ENCODE measurements at regions not wholly inside any gene's neighbourhood (a gene's known extent, or its start where the extent isn't known, plus 50 kb on each side); places are given as distances from the start of the nearest gene placed in this dataset.
"Not testable (repeated sequence)": the region's sequence is repeated elsewhere in the genome, so short reads cannot be mapped to it uniquely, and the experiment has no call there.

GRCh38 chr14:21940887-21941856, 267.6 kb upstream of the OR4E1 start:
- peak; percentile 66 for DNase-seq

GRCh38 chr14:21939836-21940235, 266.2 kb upstream of the OR4E1 start:
- peak; percentile 5 for DNase-seq

DNA sequence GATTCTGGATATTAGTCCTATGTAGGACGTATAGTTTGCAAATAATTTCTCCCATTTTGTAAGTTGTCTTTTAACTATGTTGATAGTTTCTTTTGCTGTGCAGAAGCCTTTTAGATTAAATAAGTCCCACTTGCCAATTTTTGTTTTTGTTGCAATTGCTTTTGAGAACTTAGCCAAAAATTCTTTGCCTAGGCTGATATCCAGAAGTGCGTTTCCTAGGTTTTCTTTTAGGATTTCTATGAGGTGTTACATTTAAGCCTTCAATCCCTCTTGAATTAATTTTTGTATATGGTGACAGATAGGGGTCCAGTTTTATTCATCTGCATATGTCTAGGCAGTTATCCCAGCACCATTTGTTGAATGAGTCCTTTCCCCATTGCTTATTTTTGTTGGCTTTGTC, 264.4 kb upstream of the OR4E1 start:
- no peak for DNase-seq

GRCh38 chr14:21933681-21934080, 260.1 kb upstream of the OR4E1 start:
- peak; percentile 15 for DNase-seq

GRCh38 chr14:21924479-21924878, 250.9 kb upstream of the OR4E1 start:
- DNase-seq, result peak; percentile 18

DNA sequence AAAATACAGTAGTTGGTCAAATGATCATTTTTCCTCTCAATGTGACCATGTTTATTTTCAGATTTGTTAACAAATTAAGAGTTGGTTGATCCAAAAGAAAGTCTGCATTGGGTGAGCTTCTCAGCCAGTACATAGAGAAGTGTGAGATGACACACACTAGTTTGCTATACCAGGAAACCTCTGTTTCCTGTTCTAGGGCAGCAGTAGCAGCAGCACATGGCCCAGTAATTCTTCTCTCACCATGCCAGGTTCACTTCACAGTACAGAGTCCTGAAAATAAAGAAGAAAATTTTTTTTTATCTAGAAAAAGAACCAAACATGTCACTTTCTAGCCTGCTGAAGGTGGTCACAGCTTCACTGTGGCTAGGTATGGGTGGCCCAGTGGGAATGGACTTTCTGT, 250.2 kb upstream of the OR4E1 start:
- DNase-seq, result no peak

DNA sequence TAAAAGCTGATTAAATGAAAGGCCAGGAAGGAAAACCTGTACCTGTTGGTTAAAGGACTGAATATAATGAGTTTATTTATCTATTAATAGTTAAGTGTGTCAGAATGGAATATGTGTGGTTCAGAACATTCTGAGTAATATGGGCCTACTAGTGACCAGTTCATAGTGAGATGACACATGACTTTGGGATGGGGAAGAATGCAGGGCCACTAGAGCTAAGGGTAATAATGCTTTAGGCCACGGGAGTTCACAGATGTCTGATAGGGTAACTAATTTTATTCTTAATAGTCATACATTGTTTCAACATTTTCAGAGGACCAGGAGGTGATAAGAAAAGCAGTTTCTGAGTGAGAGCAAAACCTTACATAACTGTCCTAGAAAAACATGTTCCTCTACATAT, 247.8 kb upstream of the OR4E1 start:
- DNase-seq, result no peak

GRCh38 chr14:21917699-21918436, 244.2 kb upstream of the OR4E1 start:
- peak; percentile 74 for DNase-seq

- peak; percentile 48 for DNase-seq
These were observed 242.2 kb upstream of the OR4E1 start for GRCh38 chr14:21915826-21916225.

DNA sequence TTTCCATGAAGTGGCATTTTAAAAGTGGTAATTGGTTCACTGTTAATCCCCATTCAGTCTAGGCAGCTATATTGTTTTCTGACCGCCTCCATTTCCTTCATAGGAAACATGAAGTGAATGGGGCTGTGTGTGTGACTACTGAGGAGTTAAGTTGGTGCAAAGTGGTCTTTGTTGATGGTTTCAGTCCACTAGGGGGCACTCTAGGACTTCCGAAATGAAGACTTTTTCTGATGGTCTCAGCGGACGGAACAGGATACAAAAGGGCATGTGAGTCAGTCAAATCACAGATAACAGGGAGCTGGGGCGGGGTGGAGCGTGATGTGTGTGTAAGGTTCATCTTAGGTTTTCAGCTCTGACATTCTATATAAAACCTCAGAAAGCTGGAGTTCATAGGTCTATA, 240.1 kb upstream of the OR4E1 start:
- DNase-seq, result peak; percentile 71

DNA sequence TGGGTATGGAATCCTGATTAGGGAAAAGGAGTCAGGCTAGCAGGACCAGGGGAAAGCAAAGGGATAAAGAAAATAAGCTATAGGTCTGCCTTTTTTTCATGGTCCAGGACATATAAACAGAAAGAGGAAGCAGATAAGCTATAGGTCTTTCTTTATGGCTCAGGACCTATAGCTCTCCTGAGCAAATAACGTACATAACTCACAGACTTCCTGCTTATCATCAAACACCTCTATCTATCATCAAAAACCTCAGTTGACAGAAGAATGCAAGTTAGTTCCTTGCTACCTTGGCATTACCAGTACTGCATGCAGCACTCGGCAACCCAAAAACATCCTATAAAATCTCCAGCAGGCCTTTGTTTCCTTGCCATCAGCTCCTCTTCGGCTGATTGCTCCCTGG, 238.7 kb upstream of the OR4E1 start:
- no peak for DNase-seq

DNA sequence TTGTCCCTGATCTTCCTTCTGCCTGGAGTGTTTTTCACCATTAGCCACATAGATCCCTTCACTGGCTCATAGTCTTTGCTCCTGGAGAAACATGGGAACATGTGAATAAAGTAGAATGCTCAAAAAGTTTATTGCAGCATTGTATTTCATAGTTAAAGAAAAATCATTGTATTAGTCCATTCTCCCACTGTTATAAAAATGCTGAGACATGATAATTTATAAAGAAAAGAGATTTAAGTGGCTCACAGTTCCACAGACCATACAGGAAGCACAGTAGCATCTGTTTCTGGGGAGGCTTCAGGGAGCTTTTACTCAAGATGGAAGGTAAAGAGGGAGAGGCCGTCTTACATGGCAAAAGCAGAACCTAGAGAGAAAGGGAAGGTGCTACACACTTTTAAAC, 238.3 kb upstream of the OR4E1 start:
- no peak for DNase-seq

DNA sequence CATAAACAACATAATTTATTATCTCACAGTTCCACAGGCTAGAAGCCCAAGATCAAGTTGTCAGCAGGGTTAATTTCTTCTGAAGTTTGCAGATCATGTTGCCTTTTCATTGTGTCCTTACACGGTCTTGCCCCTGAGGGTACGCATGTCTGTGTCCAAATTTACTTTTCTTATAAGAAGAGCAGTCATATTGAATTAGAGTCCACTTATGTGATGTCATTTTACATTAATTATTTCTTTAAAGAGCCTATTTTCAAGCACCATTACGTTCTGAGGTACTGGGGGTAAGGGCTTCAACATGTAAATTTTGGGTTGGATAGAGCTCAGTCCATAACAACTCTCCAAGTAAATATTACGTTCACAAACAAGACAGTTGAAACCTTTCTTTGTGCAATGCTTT, 236.6 kb upstream of the OR4E1 start:
- peak; percentile 33 for DNase-seq

- DNase-seq, result no peak
These were observed 229.1 kb upstream of the OR4E1 start for GRCh38 chr14:21902561-21903181.

- DNase-seq, result not testable (repeated sequence)
These were observed 221.2 kb upstream of the OR4E1 start for GRCh38 chr14:21894898-21895194.

GRCh38 chr14:21894003-21894897, 220.6 kb upstream of the OR4E1 start:
- DNase-seq, result peak; percentile 48

DNA sequence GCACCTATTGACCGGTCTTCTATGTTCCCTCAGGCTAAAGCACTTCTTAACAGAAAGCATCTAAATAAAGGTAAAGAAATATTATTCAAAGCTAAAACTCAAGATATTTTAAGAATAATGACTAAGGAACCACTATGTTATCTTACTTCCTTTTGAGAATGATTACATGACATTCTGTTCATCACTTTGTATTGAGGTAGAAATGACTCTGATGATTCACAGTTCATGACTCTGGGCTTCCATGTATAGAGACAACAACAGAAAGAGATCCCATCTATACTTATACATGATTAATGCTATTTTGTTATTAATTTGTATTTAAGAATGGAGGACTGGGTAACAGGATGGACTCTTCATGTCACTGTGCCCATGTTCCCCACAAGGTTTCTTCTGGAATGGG, 218.3 kb upstream of the OR4E1 start:
- no peak for DNase-seq

- no peak for DNase-seq
These were observed 211.4 kb upstream of the OR4E1 start for GRCh38 chr14:21884995-21885394.

DNA sequence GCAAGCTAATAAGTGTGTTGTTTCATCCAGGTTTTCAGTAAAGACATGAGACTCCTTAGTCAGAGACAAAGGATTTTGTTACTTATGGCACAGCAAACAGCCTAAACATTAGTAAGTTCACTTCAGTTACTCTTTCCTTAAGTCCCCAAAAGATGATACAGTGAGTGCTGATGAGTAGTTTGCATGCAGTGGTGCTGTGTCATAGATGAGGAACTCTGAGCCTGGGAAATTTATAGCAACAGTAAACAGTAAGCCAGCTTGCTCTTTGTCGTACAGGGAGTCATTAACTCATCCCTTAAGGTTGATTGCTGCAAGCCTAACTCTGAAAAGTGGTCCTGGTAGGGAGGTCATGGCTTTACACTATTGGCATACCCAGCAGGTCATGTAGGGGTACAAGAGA, 208.6 kb upstream of the OR4E1 start:
- DNase-seq, result no peak

DNA sequence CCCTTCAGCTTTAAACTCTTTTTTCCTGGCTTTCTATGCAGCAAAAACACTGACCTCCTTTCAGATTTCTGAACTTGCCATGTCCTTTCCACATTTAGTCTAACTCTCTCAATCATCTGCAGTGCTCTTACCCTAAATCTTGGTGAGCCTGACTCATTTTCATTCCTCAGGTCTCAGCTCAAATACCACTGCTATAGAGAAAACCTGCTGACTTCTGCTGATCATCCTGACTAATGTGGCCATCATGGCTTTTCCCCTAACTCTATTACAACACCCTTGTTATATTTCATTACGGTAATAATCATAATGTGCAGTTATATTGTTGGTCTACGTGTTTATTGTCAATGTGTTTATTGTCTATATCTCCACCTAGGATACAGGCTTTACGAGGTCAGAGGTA, 207.3 kb upstream of the OR4E1 start:
- no peak for DNase-seq

DNA sequence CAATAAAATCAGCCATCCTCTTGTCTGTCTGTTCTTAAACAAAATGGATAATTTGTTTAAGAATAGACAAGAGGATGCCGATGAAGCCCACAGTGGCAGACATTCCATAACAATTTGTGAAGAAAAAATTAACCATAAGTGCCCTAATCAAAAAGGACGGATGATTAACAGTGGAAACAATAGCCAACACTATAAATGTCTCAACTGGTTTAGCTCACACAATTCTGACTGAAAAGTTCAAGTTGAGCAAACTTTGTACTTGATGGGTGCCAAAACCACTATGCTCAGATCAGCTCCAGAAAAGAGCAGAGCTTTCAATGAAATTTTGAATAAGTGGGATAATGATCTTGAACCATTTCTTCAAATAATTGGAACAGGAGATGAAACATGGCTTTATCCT, 202.2 kb upstream of the OR4E1 start:
- DNase-seq, result no peak

DNA sequence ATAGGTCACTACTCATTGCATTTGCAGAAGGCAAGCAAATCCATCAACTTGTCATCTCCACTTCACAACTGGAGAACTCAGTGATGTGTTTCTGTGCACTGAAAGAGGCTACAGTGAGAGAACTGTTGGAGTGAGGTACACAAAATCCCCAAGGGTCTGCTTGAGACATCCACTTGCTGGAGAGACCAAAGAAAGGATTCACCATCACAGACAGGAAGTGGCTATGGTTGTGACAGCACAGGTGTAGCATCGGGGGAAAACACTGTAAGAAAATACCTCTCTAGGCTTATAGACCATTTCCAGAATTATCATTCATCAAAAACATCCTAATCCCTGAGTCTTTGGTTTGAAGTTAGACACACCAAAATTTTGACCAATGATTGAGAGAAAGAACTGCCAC, 201.3 kb upstream of the OR4E1 start:
- no peak for DNase-seq

DNA sequence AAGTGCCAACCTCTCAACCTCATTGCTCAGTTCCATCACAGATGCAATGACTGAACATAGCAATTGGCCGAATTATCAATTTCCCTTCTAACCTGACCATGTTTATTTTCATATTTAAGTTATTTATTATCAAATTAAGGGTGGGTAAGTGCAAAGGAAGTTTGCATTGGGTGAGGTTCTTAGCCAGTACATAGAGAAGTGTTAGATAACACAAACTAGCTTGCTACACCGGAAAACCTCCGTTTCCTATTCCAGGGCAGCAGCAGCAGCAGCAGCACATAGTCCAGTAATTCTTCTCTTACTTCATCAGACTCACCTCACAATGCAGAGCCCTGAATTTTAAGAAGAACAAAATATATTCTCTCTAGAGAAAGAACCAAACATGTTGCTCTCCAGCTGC, 200.5 kb upstream of the OR4E1 start:
- DNase-seq, result no peak
